ENCODE measurements at regions not wholly inside any gene's neighbourhood (a gene's known extent, or its start where the extent isn't known, plus 50 kb on each side); places are given as distances from the start of the nearest gene placed in this dataset.

GRCh38 chr6:21355638-21356037, 237.9 kb upstream of the SOX4 start:
- DNase-seq = no peak
- H3K27ac ChIP-seq = no peak overlapping the region
- H3K4me3 ChIP-seq = no peak overlapping the region
- no peaks in the 10 kb centered on the region for H3K4me1 ChIP-seq
- H3K36me3 ChIP-seq = no peaks in the 10 kb centered on the region
- TF ChIP-seq POLR2A (IDR thresholded peaks at IDR 0.05) = no peak
- TF ChIP-seq, protein P1, sequence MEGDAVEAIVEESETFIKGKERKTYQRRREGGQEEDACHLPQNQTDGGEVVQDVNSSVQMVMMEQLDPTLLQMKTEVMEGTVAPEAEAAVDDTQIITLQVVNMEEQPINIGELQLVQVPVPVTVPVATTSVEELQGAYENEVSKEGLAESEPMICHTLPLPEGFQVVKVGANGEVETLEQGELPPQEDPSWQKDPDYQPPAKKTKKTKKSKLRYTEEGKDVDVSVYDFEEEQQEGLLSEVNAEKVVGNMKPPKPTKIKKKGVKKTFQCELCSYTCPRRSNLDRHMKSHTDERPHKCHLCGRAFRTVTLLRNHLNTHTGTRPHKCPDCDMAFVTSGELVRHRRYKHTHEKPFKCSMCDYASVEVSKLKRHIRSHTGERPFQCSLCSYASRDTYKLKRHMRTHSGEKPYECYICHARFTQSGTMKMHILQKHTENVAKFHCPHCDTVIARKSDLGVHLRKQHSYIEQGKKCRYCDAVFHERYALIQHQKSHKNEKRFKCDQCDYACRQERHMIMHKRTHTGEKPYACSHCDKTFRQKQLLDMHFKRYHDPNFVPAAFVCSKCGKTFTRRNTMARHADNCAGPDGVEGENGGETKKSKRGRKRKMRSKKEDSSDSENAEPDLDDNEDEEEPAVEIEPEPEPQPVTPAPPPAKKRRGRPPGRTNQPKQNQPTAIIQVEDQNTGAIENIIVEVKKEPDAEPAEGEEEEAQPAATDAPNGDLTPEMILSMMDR (IDR thresholded peaks at IDR 0.05) = no peak
- H3K27me3 ChIP-seq = no peaks in the 10 kb centered on the region
- no peaks in the 10 kb centered on the region for H3K9me3 ChIP-seq

DNA sequence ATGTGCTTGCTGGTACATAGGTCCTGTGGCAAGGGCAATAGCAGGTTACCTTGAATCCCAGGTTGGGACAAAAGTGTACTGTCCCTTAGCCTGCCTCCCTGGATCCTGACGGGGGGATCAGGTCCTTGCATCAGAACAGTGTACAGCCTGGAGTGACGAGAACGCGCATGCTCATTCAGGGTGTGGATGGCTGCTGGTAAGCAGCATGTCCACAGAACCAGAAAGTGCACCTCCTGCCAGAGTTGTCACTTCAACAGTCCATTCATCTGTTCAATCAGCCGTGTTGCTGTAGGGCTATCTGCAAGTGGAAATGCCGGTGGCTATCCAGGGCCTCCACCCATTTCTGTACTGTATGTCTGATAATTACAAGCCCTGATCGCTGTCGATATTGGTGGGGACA, 236.3 kb upstream of the SOX4 start:
- Histone ChIP-seq H3K27me3 (no peaks in the 10 kb centered on the region), H3K9me3 (no peaks in the 10 kb centered on the region), H3K4me1 (no peaks in the 10 kb centered on the region), H3K36me3 (no peaks in the 10 kb centered on the region), H3K4me3 (no peak overlapping the region), H3K27ac (no peak overlapping the region)
- no peak for TF ChIP-seq POLR2A (IDR thresholded peaks at IDR 0.05)
- TF ChIP-seq, protein P1 (IDR thresholded peaks at IDR 0.05) = no peak
- no peak for DNase-seq

DNA sequence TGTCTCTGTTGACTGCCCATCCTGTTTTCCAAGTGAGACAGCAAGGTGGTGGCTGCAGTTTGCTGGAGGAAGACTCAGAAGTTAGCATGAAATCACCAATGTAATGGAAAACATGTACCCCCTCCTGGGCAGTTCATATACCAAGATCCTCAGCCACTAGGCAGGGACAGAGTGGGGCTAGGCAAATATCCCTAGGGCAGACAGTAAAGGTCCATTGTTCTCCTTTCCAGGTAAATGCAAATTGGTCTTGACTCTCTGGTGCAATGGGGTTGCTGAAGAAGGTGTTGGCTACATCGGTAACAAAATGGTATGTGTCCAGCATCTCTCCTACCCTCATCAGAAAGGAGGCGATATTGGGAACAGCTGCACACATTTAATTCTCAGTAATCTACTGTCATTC, 233.6 kb upstream of the SOX4 start:
- H3K4me1 ChIP-seq = no peaks in the 10 kb centered on the region
- DNase-seq = no peak
- TF ChIP-seq, protein P1 (IDR thresholded peaks at IDR 0.05) = no peak
- no peak for TF ChIP-seq POLR2A (IDR thresholded peaks at IDR 0.05)

DNA sequence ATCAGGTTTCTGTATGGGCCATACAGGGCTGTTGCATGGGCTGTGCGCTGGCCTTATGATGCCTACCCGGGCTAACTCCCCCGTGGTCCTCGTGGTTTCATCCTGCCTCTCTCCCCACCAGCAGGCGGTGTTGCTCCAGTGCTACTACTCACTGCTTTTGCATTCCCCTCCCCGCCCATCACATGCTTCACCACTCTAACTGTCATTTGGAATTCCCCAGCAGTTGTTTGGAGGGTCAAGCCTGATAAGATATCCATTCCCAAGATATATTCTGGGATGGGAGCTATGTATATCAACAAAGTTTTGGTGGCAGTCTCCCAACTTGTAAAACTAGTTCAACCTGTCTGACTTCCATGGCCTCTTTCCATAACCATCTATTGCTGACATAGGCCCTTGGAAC, 233.2 kb upstream of the SOX4 start:
- no peaks in the 10 kb centered on the region for H3K9me3 ChIP-seq
- H3K27me3 ChIP-seq = no peaks in the 10 kb centered on the region
- no peak for DNase-seq
- H3K4me1 ChIP-seq = no peaks in the 10 kb centered on the region
- TF ChIP-seq POLR2A (IDR thresholded peaks at IDR 0.05) = no peak
- TF ChIP-seq, protein P1 (IDR thresholded peaks at IDR 0.05) = peak in 2 of 6 experiments; percentile 8 to 9
- H3K4me3 ChIP-seq = no peak overlapping the region
- H3K36me3 ChIP-seq = no peaks in the 10 kb centered on the region
- no peak overlapping the region for H3K27ac ChIP-seq

More for the DNA sequence above, 233.6 kb upstream of the SOX4 start:
- Histone ChIP-seq H3K9me3 (no peaks in the 10 kb centered on the region), H3K27me3 (no peaks in the 10 kb centered on the region), H3K36me3 (no peaks in the 10 kb centered on the region), H3K4me3 (no peak overlapping the region), H3K27ac (no peak overlapping the region)

DNA sequence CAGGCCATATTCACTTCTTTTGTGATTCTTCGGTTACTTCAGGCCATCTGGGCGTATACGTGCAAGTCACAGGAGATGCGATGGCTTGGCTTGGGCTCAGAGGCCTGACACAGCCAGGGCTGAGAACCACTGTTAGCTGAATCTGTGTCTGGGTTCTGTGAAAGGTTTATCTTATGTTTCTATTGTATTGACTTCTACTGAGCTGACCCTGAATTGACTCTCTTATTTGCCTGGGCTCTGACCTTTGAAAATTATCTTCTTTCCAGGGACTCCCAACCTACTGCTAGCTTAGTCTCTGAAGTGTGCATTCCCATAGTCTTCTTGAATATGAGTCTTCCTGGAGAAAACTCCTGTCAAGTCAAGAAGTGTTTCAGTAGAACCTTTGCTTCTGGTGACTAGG, 226.4 kb upstream of the SOX4 start:
- Histone ChIP-seq H3K36me3 (no peaks in the 10 kb centered on the region), H3K27me3 (no peaks in the 10 kb centered on the region), H3K4me3 (no peak overlapping the region), H3K27ac (no peak overlapping the region), H3K9me3 (no peaks in the 10 kb centered on the region), H3K4me1 (no peaks in the 10 kb centered on the region)
- TF ChIP-seq, protein P1 (IDR thresholded peaks at IDR 0.05) = no peak
- TF ChIP-seq POLR2A (IDR thresholded peaks at IDR 0.05) = no peak
- DNase-seq = no peak

- TF ChIP-seq POLR2A (IDR thresholded peaks at IDR 0.05) = no peak
- TF ChIP-seq, protein P1 (IDR thresholded peaks at IDR 0.05) = no peak
- DNase-seq = no peak
- Histone ChIP-seq H3K9me3 (no peaks in the 10 kb centered on the region), H3K4me3 (no peak overlapping the region), H3K27me3 (no peaks in the 10 kb centered on the region), H3K27ac (no peak overlapping the region), H3K36me3 (no peaks in the 10 kb centered on the region), H3K4me1 (no peaks in the 10 kb centered on the region)
These were observed 225.8 kb upstream of the SOX4 start for GRCh38 chr6:21367649-21368154.

Data from Peyer's patch (tissue), 4 donors.